Liver (tissue), 3 donors: ENCODE measurements at regions not wholly inside any gene's neighbourhood (a gene's known extent, or its start where the extent isn't known, plus 50 kb on each side); places are given as distances from the start of the nearest gene placed in this dataset.

ENCODE experiments used
- ATF3 ChIP-seq: IDR thresholded peaks from 2 replicates; pipeline ENCODE4 v1.6.1; 2016; ENCODE audit warnings: antibody characterized with exemption
- CTCF ChIP-seq: fragments of 150-350 bp; IDR thresholded peaks from 2 replicates; pipeline ENCODE4 v1.5.1; 2017; ENCODE audit warnings: improper control_type of control experiment, low read depth, low read length; ENCODE audit not compliant: missing input control
- HNF4G ChIP-seq: IDR thresholded peaks from 2 replicates; pipeline ENCODE4 v1.6.1; 2016; ENCODE audit warnings: antibody characterized with exemption
- TF ChIP-seq, protein P1 (sequence below): IDR thresholded peaks from 2 replicates; pipeline ENCODE4 v1.6.1; 2016; ENCODE audit warnings: antibody characterized with exemption
- TF ChIP-seq, protein P2 (sequence below): IDR thresholded peaks from 2 replicates; pipeline ENCODE4 v1.6.1; 2016; ENCODE audit warnings: antibody characterized with exemption, mild to moderate bottlenecking
- donor health status: healthy.
- donor health status: healthy.

DNA sequence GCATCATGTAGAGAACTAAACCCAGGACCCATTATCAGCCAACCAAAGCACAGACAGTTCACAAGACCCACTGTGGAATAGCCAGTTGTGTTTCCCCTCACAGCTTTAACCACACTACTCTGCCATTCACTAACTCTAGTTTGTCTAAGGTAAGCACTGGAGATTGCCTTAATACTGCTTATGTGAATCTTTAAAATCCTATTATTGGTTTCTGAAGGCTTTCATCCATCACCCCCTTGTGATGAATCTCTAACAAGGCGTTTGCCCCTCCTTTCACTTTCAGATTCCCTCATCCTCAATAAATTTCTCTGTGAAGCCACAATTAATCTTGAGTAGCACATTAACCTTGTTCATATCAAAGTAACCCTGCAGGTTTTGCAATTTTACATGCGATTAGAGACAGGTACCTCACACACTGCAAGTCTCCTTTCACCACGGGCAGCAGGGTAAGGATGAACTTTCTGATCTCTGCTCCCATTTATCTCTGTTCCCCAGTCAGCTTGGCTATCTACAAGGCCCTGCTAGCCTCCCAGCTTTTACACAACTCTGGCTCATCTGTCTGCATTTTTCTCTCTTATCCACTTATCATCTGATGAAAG, 785.6 kb downstream of the REEP3 start:
- TF ChIP-seq, protein P1, sequence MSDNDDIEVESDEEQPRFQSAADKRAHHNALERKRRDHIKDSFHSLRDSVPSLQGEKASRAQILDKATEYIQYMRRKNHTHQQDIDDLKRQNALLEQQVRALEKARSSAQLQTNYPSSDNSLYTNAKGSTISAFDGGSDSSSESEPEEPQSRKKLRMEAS: no peak
- TF ChIP-seq CTCF (no peak), HNF4G (no peak), ATF3 (no peak)
- TF ChIP-seq, protein P2, sequence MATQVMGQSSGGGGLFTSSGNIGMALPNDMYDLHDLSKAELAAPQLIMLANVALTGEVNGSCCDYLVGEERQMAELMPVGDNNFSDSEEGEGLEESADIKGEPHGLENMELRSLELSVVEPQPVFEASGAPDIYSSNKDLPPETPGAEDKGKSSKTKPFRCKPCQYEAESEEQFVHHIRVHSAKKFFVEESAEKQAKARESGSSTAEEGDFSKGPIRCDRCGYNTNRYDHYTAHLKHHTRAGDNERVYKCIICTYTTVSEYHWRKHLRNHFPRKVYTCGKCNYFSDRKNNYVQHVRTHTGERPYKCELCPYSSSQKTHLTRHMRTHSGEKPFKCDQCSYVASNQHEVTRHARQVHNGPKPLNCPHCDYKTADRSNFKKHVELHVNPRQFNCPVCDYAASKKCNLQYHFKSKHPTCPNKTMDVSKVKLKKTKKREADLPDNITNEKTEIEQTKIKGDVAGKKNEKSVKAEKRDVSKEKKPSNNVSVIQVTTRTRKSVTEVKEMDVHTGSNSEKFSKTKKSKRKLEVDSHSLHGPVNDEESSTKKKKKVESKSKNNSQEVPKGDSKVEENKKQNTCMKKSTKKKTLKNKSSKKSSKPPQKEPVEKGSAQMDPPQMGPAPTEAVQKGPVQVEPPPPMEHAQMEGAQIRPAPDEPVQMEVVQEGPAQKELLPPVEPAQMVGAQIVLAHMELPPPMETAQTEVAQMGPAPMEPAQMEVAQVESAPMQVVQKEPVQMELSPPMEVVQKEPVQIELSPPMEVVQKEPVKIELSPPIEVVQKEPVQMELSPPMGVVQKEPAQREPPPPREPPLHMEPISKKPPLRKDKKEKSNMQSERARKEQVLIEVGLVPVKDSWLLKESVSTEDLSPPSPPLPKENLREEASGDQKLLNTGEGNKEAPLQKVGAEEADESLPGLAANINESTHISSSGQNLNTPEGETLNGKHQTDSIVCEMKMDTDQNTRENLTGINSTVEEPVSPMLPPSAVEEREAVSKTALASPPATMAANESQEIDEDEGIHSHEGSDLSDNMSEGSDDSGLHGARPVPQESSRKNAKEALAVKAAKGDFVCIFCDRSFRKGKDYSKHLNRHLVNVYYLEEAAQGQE: no peak
